GM21367 (cell line): ENCODE measurements at regions not wholly inside any gene's neighbourhood (a gene's known extent, or its start where the extent isn't known, plus 50 kb on each side); places are given as distances from the start of the nearest gene placed in this dataset.

Source experiments
- ATAC-seq: cut with Tn5 transposase; IDR thresholded peaks from one replicate; pipeline ENCODE4 v1.9.1; 2021; ENCODE audit not compliant: unreplicated experiment

GRCh38 chr15:35723852-35724251 is 177.9 kb upstream of the DPH6 start:
- no peak for ATAC-seq

GRCh38 chr15:35724626-35725025 is 178.7 kb upstream of the DPH6 start:
- ATAC-seq = no peak

GRCh38 chr15:35725353-35725752 is 179.4 kb upstream of the DPH6 start:
- no peak for ATAC-seq

- no peak for ATAC-seq
Observed at GRCh38 chr15:35727627-35728026, 181.7 kb upstream of the DPH6 start.

- no peak for ATAC-seq
Observed at GRCh38 chr15:35728219-35728940, 182.4 kb upstream of the DPH6 start.

- ATAC-seq = no peak
Observed at GRCh38 chr15:35736150-35736549, 190.2 kb upstream of the DPH6 start.

- no peak for ATAC-seq
Observed at GRCh38 chr15:35737441-35737840, 191.5 kb upstream of the DPH6 start.

GRCh38 chr15:35738370-35738769 is 192.4 kb upstream of the DPH6 start:
- no peak for ATAC-seq

GRCh38 chr15:35740761-35741160 is 194.8 kb upstream of the DPH6 start:
- no peak for ATAC-seq

GRCh38 chr15:35741395-35741794 is 195.4 kb upstream of the DPH6 start:
- no peak for ATAC-seq

GRCh38 chr15:35741881-35742280 is 195.9 kb upstream of the DPH6 start:
- no peak for ATAC-seq

- no peak for ATAC-seq
Observed at GRCh38 chr15:35743321-35743720, 197.4 kb upstream of the DPH6 start.

GRCh38 chr15:35746121-35746520 is 200.2 kb upstream of the DPH6 start:
- ATAC-seq = no peak

GRCh38 chr15:35748105-35748504 is 202.1 kb upstream of the DPH6 start:
- no peak for ATAC-seq

GRCh38 chr15:35750051-35750450 is 204.1 kb upstream of the DPH6 start:
- ATAC-seq = no peak

GRCh38 chr15:35751413-35752133 is 205.6 kb upstream of the DPH6 start:
- peak; percentile 53 for ATAC-seq

GRCh38 chr15:35752134-35752466 is 206.1 kb upstream of the DPH6 start:
- no peak for ATAC-seq

- ATAC-seq = no peak
Observed at GRCh38 chr15:35753486-35753885, 207.5 kb upstream of the DPH6 start.

- no peak for ATAC-seq
Observed at GRCh38 chr15:35755237-35755802, 209.4 kb upstream of the DPH6 start.

GRCh38 chr15:35756623-35757022 is 210.7 kb upstream of the DPH6 start:
- ATAC-seq = no peak

GRCh38 chr15:35757361-35757760 is 211.4 kb upstream of the DPH6 start:
- ATAC-seq = no peak

- ATAC-seq = no peak
Observed at GRCh38 chr15:35757765-35758164, 211.8 kb upstream of the DPH6 start.
